Stimulated activated CD8-positive, alpha-beta memory T cell treated with anti-CD3 and anti-CD28 coated beads, Interleukin-7, amount 100 ng/mL, for 4 hours (primary cell): ENCODE measurements at regions not wholly inside any gene's neighbourhood (a gene's known extent, or its start where the extent isn't known, plus 50 kb on each side); places are given as distances from the start of the nearest gene placed in this dataset.
"Not testable (repeated sequence)": the region's sequence is repeated elsewhere in the genome, so short reads cannot be mapped to it uniquely, and the experiment has no call there.

Source experiments
- DNase-seq, 2 donors: peaks; one replicate each; pipeline ENCODE4 v3.0.0-alpha.2; 2020; ENCODE audit warnings: low read depth in 2 of 2

GRCh38 chrX:67213686-67214085, 330.1 kb upstream of the AR start:
- DNase-seq, result not testable (repeated sequence)

- no peak for DNase-seq
Observed at GRCh38 chrX:67207912-67208311, 335.9 kb upstream of the AR start.

- no peak for DNase-seq
Observed at GRCh38 chrX:67159437-67159836, 384.4 kb upstream of the AR start.

GRCh38 chrX:67114635-67115034, 429.2 kb upstream of the AR start:
- DNase-seq, result no peak

- no peak for DNase-seq
Observed at GRCh38 chrX:67105758-67106116, 438.1 kb upstream of the AR start.

GRCh38 chrX:67104982-67105757, 438.7 kb upstream of the AR start:
- DNase-seq, result no peak

- DNase-seq, result no peak
Observed at GRCh38 chrX:67100031-67100884, 443.6 kb upstream of the AR start.

GRCh38 chrX:67094061-67094460, 449.8 kb upstream of the AR start:
- DNase-seq, result no peak

GRCh38 chrX:67050760-67051159, 411.9 kb upstream of the EDA2R start:
- DNase-seq, result no peak

- no peak for DNase-seq
Observed at GRCh38 chrX:67044866-67045265, 406.0 kb upstream of the EDA2R start.

- DNase-seq, result no peak
Observed at GRCh38 chrX:67044029-67044653, 405.3 kb upstream of the EDA2R start.

GRCh38 chrX:67004451-67004850, 365.6 kb upstream of the EDA2R start:
- no peak for DNase-seq

GRCh38 chrX:66994729-66995128, 355.9 kb upstream of the EDA2R start:
- no peak for DNase-seq

- not testable (repeated sequence) for DNase-seq
Observed at GRCh38 chrX:66992077-66992476, 353.2 kb upstream of the EDA2R start.

- DNase-seq, result no peak
Observed at GRCh38 chrX:66988331-66988730, 349.5 kb upstream of the EDA2R start.

GRCh38 chrX:66961665-66962064, 322.8 kb upstream of the EDA2R start:
- no peak for DNase-seq

- DNase-seq, result no peak
Observed at GRCh38 chrX:66931713-66932112, 292.8 kb upstream of the EDA2R start.

- not testable (repeated sequence) for DNase-seq
Observed at GRCh38 chrX:66930516-66930915, 291.6 kb upstream of the EDA2R start.

GRCh38 chrX:66920296-66920695, 281.4 kb upstream of the EDA2R start:
- no peak for DNase-seq

- DNase-seq, result no peak
Observed at GRCh38 chrX:66919280-66919832, 280.5 kb upstream of the EDA2R start.

- DNase-seq, result no peak
Observed at GRCh38 chrX:66918511-66918910, 279.6 kb upstream of the EDA2R start.

GRCh38 chrX:66915893-66916292, 277.0 kb upstream of the EDA2R start:
- no peak for DNase-seq
